H1 (cell line): ENCODE measurements at regions not wholly inside any gene's neighbourhood (a gene's known extent, or its start where the extent isn't known, plus 50 kb on each side); places are given as distances from the start of the nearest gene placed in this dataset.

Experiments used
- CTCF ChIA-PET: fragments of 300-600 bp; sonication (Branson Sonifier 250); formaldehyde crosslinking; loops from one replicate; lab custom pipeline; 2021; ENCODE audit not compliant: partially characterized antibody; lab: Charles Lee
- POLR2A ChIA-PET: fragments of 300-600 bp; sonication (Branson Sonifier 250); formaldehyde crosslinking; loops from one replicate; lab custom pipeline; 2021; ENCODE audit warnings: inconsistent platforms; ENCODE audit not compliant: partially characterized antibody; lab: Charles Lee
- DNase-seq, 2 experiments: peaks; one replicate each; pipeline versions ENCODE4 v3.0.0 to v3.0.0-alpha.2; 2010 to 2022; ENCODE audit warnings: low spot score in 2 of 2, low read depth in 1 of 2, mixed read lengths in 1 of 2
- FAIRE-seq: peaks from 2 replicates; lab custom pipeline; 2011; peaks lifted over from hg19 to GRCh38; lab: Jason Lieb, UNC
- H2AFZ ChIP-seq: 2 replicates; pipeline ENCODE4 v1.8.1; 2012; ENCODE audit warnings: low read length, inconsistent platforms
- H2AK5ac ChIP-seq: 2 replicates; pipeline ENCODE4 v1.6.1; 2013; ENCODE audit warnings: low read depth, low read length
- H2BK120ac ChIP-seq: replicated peaks from 2 replicates; pipeline ENCODE3; 2013; ENCODE audit warnings: low read depth, low read length, inconsistent platforms
- H2BK12ac ChIP-seq: 2 replicates; pipeline ENCODE4 v1.6.1; 2013; ENCODE audit warnings: low read depth, low read length
- H2BK15ac ChIP-seq: 2 replicates; pipeline ENCODE4 v1.6.1; 2013; ENCODE audit warnings: low read length
- H2BK20ac ChIP-seq: 2 replicates; pipeline ENCODE4 v1.6.1; 2013; ENCODE audit warnings: low read length
- H2BK5ac ChIP-seq: 2 replicates; pipeline ENCODE4 v1.6.1; 2013; ENCODE audit warnings: low read depth, low read length
- H3K14ac ChIP-seq: 2 replicates; pipeline ENCODE4 v1.6.1; 2013; ENCODE audit warnings: inconsistent platforms; ENCODE audit not compliant: insufficient read length
- H3K18ac ChIP-seq: 2 replicates; pipeline ENCODE4 v1.6.1; 2013; ENCODE audit warnings: low read length; ENCODE audit errors: extremely low read depth
- H3K23ac ChIP-seq: 2 replicates; pipeline ENCODE4 v1.6.1; 2013; ENCODE audit warnings: inconsistent platforms; ENCODE audit not compliant: insufficient read length
- H3K23me2 ChIP-seq: 2 replicates; pipeline ENCODE4 v1.6.1; 2013; ENCODE audit warnings: low read depth, low read length
- H3K27ac ChIP-seq: 2 replicates; pipeline ENCODE4 v1.6.1; 2011; ENCODE audit warnings: low read depth, low read length, inconsistent platforms
- H3K27me3 ChIP-seq, 4 experiments: replicated peaks in 1 of 4; 1 replicate in 1 of 4; 2 replicates in 3 of 4; pipeline versions ENCODE4 v1.6.1 to v1.8.1; 2011 to 2013; ENCODE audit warnings: low read length in 3 of 4, mild to moderate bottlenecking in 3 of 4, inconsistent platforms in 2 of 4, mixed read lengths in 2 of 4, moderate library complexity in 1 of 4; ENCODE audit not compliant: control insufficient read depth in 3 of 4, insufficient read depth in 3 of 4; ENCODE audit errors: extremely low read depth in 1 of 4
- H3K36me3 ChIP-seq, 4 experiments: 2 replicates each; pipeline versions ENCODE4 v1.6.1 to v1.8.1; 2011 to 2013; ENCODE audit warnings: mild to moderate bottlenecking in 4 of 4, low read length in 3 of 4, moderate library complexity in 2 of 4, control low read depth in 1 of 4, inconsistent platforms in 1 of 4; ENCODE audit not compliant: insufficient read depth in 4 of 4, control insufficient read depth in 2 of 4
- H3K4ac ChIP-seq: replicated peaks from 2 replicates; pipeline ENCODE3; 2013; ENCODE audit warnings: low read length, low read depth, mixed read lengths, inconsistent platforms; ENCODE audit not compliant: insufficient read length
- H3K4me1 ChIP-seq, 4 experiments: replicated peaks in 1 of 4; 1 replicate in 1 of 4; 2 replicates in 3 of 4; pipeline versions ENCODE4 v1.6.1 to v1.8.1; 2011 to 2013; ENCODE audit warnings: low read length in 3 of 4, inconsistent platforms in 2 of 4, mixed read lengths in 1 of 4; ENCODE audit not compliant: insufficient read depth in 4 of 4, control insufficient read depth in 3 of 4
- H3K4me2 ChIP-seq, 2 experiments: 2 replicates each; pipeline versions ENCODE4 v1.6.1 to v1.8.1; 2011 to 2013; ENCODE audit warnings: low read depth in 2 of 2, low read length in 2 of 2, control low read depth in 1 of 2, inconsistent platforms in 1 of 2, mild to moderate bottlenecking in 1 of 2; ENCODE audit not compliant: insufficient read depth in 1 of 2
- H3K4me3 ChIP-seq, 4 experiments: fragments of 200-600, 300-600 bp in 1 of 4; sonication (generic), shearing (Covaris generic), sonication (Bioruptor Twin) in 1 of 4; 2 replicates each; pipeline versions ENCODE4 v1.5.1 to v1.8.1; 2011 to 2016; ENCODE audit warnings: low read length in 4 of 4, low read depth in 3 of 4, control low read depth in 2 of 4, inconsistent platforms in 2 of 4, mild to moderate bottlenecking in 2 of 4, mixed read lengths in 1 of 4, moderate library complexity in 1 of 4; ENCODE audit not compliant: insufficient read depth in 2 of 4; ENCODE audit errors: extremely low read depth in 1 of 4
- H3K56ac ChIP-seq: replicated peaks from 2 replicates; pipeline ENCODE3; 2013; ENCODE audit warnings: low read depth, mild to moderate bottlenecking, mixed read lengths, low read length, inconsistent platforms; ENCODE audit not compliant: insufficient read length
- H3K79me1 ChIP-seq: 2 replicates; pipeline ENCODE4 v1.6.1; 2013; ENCODE audit warnings: low read depth, low read length, control low read depth
- H3K79me2 ChIP-seq, 2 experiments: 2 replicates each; pipeline versions ENCODE4 v1.6.1 to v1.8.1; 2012 to 2013; ENCODE audit warnings: low read length in 2 of 2, mild to moderate bottlenecking in 2 of 2, inconsistent platforms in 1 of 2; ENCODE audit not compliant: insufficient read depth in 2 of 2, control insufficient read depth in 1 of 2
- H3K9ac ChIP-seq, 4 experiments: replicated peaks in 1 of 4; 1 replicate in 1 of 4; 2 replicates in 3 of 4; pipeline versions ENCODE4 v1.6.1 to v1.8.1; 2011 to 2013; ENCODE audit warnings: low read depth in 3 of 4, low read length in 3 of 4, control low read depth in 2 of 4, mild to moderate bottlenecking in 2 of 4, moderate library complexity in 2 of 4, inconsistent platforms in 1 of 4; ENCODE audit errors: extremely low read depth in 1 of 4
- H3K9me3 ChIP-seq, 2 experiments: 2 replicates each; pipeline versions ENCODE4 v1.6.1 to v1.8.1; 2012 to 2013; ENCODE audit warnings: mild to moderate bottlenecking in 2 of 2, moderate library complexity in 2 of 2, control low read depth in 1 of 2, inconsistent platforms in 1 of 2, low read depth in 1 of 2, low read length in 1 of 2, mixed read lengths in 1 of 2; ENCODE audit not compliant: insufficient read depth in 2 of 2
- H4K20me1 ChIP-seq, 2 experiments: replicated peaks in 1 of 2; 2 replicates each; pipeline versions ENCODE3 to v1.8.1; 2011 to 2013; ENCODE audit warnings: inconsistent platforms in 2 of 2, low read length in 2 of 2, mild to moderate bottlenecking in 1 of 2; ENCODE audit not compliant: insufficient read depth in 2 of 2, control insufficient read depth in 1 of 2
- H4K5ac ChIP-seq: 2 replicates; pipeline ENCODE4 v1.6.1; 2013; ENCODE audit warnings: low read length, low read depth, mixed read lengths, inconsistent platforms; ENCODE audit not compliant: insufficient read length
- H4K8ac ChIP-seq: 2 replicates; pipeline ENCODE4 v1.8.0; 2013; ENCODE audit warnings: mild to moderate bottlenecking, moderate library complexity, low read length, inconsistent platforms; ENCODE audit not compliant: insufficient read depth; ENCODE audit errors: extremely low read depth
- H4K91ac ChIP-seq: replicated peaks from 2 replicates; pipeline ENCODE3; 2013; ENCODE audit warnings: low read length, mixed read lengths, inconsistent platforms; ENCODE audit not compliant: insufficient read length
- CEBPB ChIP-seq: IDR thresholded peaks from 2 replicates; pipeline ENCODE4 v1.6.1; 2012; ENCODE audit warnings: low read depth, low read length
- NANOG ChIP-seq: IDR thresholded peaks from 2 replicates; pipeline ENCODE4 v1.6.1; 2011; ENCODE audit warnings: low read length, low read depth, mild to moderate bottlenecking, inconsistent platforms; ENCODE audit not compliant: insufficient read depth, poor library complexity, severe bottlenecking
- RAD21 ChIP-seq, 2 experiments: IDR thresholded peaks in 1 of 2; conservative IDR thresholded peaks in 1 of 2; 2 replicates each; pipeline ENCODE4 v1.6.1; 2011; ENCODE audit warnings: low read depth in 2 of 2, low read length in 2 of 2, improper control_type of control experiment in 1 of 2, inconsistent platforms in 1 of 2, mild to moderate bottlenecking in 1 of 2, moderate library complexity in 1 of 2
- TEAD4 ChIP-seq: IDR thresholded peaks from 2 replicates; pipeline ENCODE4 v1.6.1; 2012; ENCODE audit warnings: low read depth, low read length, inconsistent platforms, mixed read lengths
- WGBS, 2 experiments: shearing (Covaris generic) in 1 of 2; methylation state at CpG; one replicate each; pipeline versions ENCODE4 v1.1.6 to v1.1.7; 2013 to 2015; ENCODE audit warnings: low lambda C conversion rate in 2 of 2, mixed read lengths in 2 of 2, inconsistent platforms in 1 of 2, low coverage in 1 of 2, missing lambda C conversion rate in 1 of 2; ENCODE audit not compliant: insufficient replicate concordance in 2 of 2, insufficient coverage in 1 of 2, insufficient read length in 1 of 2; ENCODE audit errors: extremely low coverage in 1 of 2, missing lambda C conversion rate in 1 of 2; 5-methylcytosine and 5-hydroxymethylcytosine counted together

GRCh38 chrX:81874807-81875206, 672.9 kb downstream of the SH3BGRL start:
- Histone ChIP-seq H2BK12ac (no peak overlapping the region), H2AK5ac (no peak overlapping the region), H3K79me1 (no peaks in the 10 kb centered on the region), H2BK15ac (no peak overlapping the region), H3K18ac (no peak overlapping the region), H4K20me1 (no peaks in the 10 kb centered on the region), H4K8ac (no peak overlapping the region), H2BK120ac (no peak overlapping the region), H3K9me3 (peaks cover 7 to 33% of the 10 kb centered on the region in 2 experiments; a peak in 3 of 4 replicates), H3K4me3 (no peak overlapping the region), H3K14ac (no peak overlapping the region), H3K27ac (no peak overlapping the region), H3K23ac (no peak overlapping the region), H3K4me1 (no peaks in the 10 kb centered on the region), H2BK20ac (no peak overlapping the region), H2BK5ac (no peak overlapping the region), H4K91ac (no peak overlapping the region), H3K36me3 (no peaks in the 10 kb centered on the region), H3K56ac (no peak overlapping the region), H4K5ac (no peak overlapping the region), H3K79me2 (no peaks in the 10 kb centered on the region), H3K4me2 (no peak overlapping the region), H3K27me3 (no peaks in the 10 kb centered on the region), H3K23me2 (no peaks in the 10 kb centered on the region), H3K9ac (no peak overlapping the region), H2AFZ (no peak overlapping the region), H3K4ac (no peak overlapping the region)
- TF ChIP-seq RAD21 (IDR thresholded peaks at IDR 0.05 in 1 of 2, conservative IDR thresholded peaks at IDR 0.05 in 1 of 2; ENCODE audit: low read depth in 2 of 2, low read length in 2 of 2) (no peak), CEBPB (peak; percentile 42; the same call in 1 of the 2 replicates), TEAD4 (no peak), NANOG (no peak)
- DNase-seq = no peak
- CTCF ChIA-PET = no interaction called here
- no peak for FAIRE-seq
- POLR2A ChIA-PET = no interaction called here
- 100% methylated on average over 1 of the region's 3 CpGs; no CpG with 5 or more reads in 1 of the 2 experiments for WGBS, 2 experiments
